ENCODE measurements at regions not wholly inside any gene's neighbourhood (a gene's known extent, or its start where the extent isn't known, plus 50 kb on each side); places are given as distances from the start of the nearest gene placed in this dataset.

GRCh38 chr4:134585972-134586371, 384.4 kb upstream of the PABPC4L start:
- DNase-seq = no peak
- no peak for TF ChIP-seq CTCF (IDR thresholded peaks at IDR 0.05; ENCODE audit: low read depth, low read length, missing control alignments)
- Histone ChIP-seq H3K4me3 (ENCODE audit: low read depth, low read length) (no peak overlapping the region), H3K36me3 (replicated peaks) (no peaks in the 10 kb centered on the region), H3K27me3 (replicated peaks) (no peaks in the 10 kb centered on the region), H3K27ac (no peak overlapping the region)
- in situ Hi-C loops (cut with HindIII; ENCODE audit: low pct_ligation_motif_present, low sequenced_read_pairs) = no loop called here

GRCh38 chr4:134567461-134567860, 365.9 kb upstream of the PABPC4L start:
- Histone ChIP-seq H3K27ac (no peak overlapping the region), H3K27me3 (replicated peaks) (no peaks in the 10 kb centered on the region), H3K36me3 (replicated peaks) (no peaks in the 10 kb centered on the region), H3K4me3 (ENCODE audit: low read depth, low read length) (no peak overlapping the region)
- DNase-seq = peak; percentile 25
- in situ Hi-C loops (cut with HindIII; ENCODE audit: low pct_ligation_motif_present, low sequenced_read_pairs) = no loop called here
- TF ChIP-seq CTCF (IDR thresholded peaks at IDR 0.05; ENCODE audit: low read depth, low read length, missing control alignments) = no peak

- no peaks in the 10 kb centered on the region for H3K36me3 ChIP-seq (replicated peaks)
- no peak for TF ChIP-seq CTCF (IDR thresholded peaks at IDR 0.05; ENCODE audit: low read depth, low read length, missing control alignments)
- DNase-seq = no peak
- no peaks in the 10 kb centered on the region for H3K27me3 ChIP-seq (replicated peaks)
- in situ Hi-C loops (cut with HindIII; ENCODE audit: low pct_ligation_motif_present, low sequenced_read_pairs) = no loop called here
- H3K27ac ChIP-seq = no peak overlapping the region
- H3K4me3 ChIP-seq (ENCODE audit: low read depth, low read length) = no peak overlapping the region
These were observed 359.1 kb upstream of the PABPC4L start for GRCh38 chr4:134560728-134561127.

- Histone ChIP-seq H3K4me3 (ENCODE audit: low read depth, low read length) (no peak overlapping the region), H3K27ac (no peak overlapping the region), H3K27me3 (replicated peaks) (no peaks in the 10 kb centered on the region), H3K36me3 (replicated peaks) (no peaks in the 10 kb centered on the region)
- DNase-seq = no peak
- in situ Hi-C loops (cut with HindIII; ENCODE audit: low pct_ligation_motif_present, low sequenced_read_pairs) = no loop called here
- no peak for TF ChIP-seq CTCF (IDR thresholded peaks at IDR 0.05; ENCODE audit: low read depth, low read length, missing control alignments)
These were observed 350.5 kb upstream of the PABPC4L start for GRCh38 chr4:134552063-134552462.

GRCh38 chr4:134551348-134551747, 349.8 kb upstream of the PABPC4L start:
- H3K36me3 ChIP-seq (replicated peaks) = no peaks in the 10 kb centered on the region
- no peak for TF ChIP-seq CTCF (IDR thresholded peaks at IDR 0.05; ENCODE audit: low read depth, low read length, missing control alignments)
- no peak overlapping the region for H3K4me3 ChIP-seq (ENCODE audit: low read depth, low read length)
- no peak overlapping the region for H3K27ac ChIP-seq
- no peaks in the 10 kb centered on the region for H3K27me3 ChIP-seq (replicated peaks)
- in situ Hi-C loops (cut with HindIII; ENCODE audit: low pct_ligation_motif_present, low sequenced_read_pairs) = no loop called here
- DNase-seq = no peak

GRCh38 chr4:134548052-134548628, 346.6 kb upstream of the PABPC4L start:
- Histone ChIP-seq H3K27me3 (replicated peaks) (no peaks in the 10 kb centered on the region), H3K4me3 (ENCODE audit: low read depth, low read length) (no peak overlapping the region), H3K36me3 (replicated peaks) (no peaks in the 10 kb centered on the region), H3K27ac (no peak overlapping the region)
- no peak for TF ChIP-seq CTCF (IDR thresholded peaks at IDR 0.05; ENCODE audit: low read depth, low read length, missing control alignments)
- in situ Hi-C loops (cut with HindIII; ENCODE audit: low pct_ligation_motif_present, low sequenced_read_pairs) = no loop called here
- no peak for DNase-seq
